MCF 10A (cell line): ENCODE measurements at regions not wholly inside any gene's neighbourhood (a gene's known extent, or its start where the extent isn't known, plus 50 kb on each side); places are given as distances from the start of the nearest gene placed in this dataset.
A peak's percentile ranks its signal among the peaks of the same experiment; 100 is the strongest.
"Not testable (repeated sequence)": the region's sequence is repeated elsewhere in the genome, so short reads cannot be mapped to it uniquely, and the experiment has no call there.

Experiments
- BruUV-seq: library from RNA; stranded (reverse); fragments of 400-500 nt; replicated peaks from 2 replicates; lab custom pipeline; 2021; lab: Mats Ljungman, UMichigan
- CTCF ChIA-PET: fragments of 300-600 bp; sonication (Branson Sonifier 250); formaldehyde crosslinking; extraction: SDS; loops from one replicate; lab custom pipeline; 2021; ENCODE audit warnings: antibody characterized with exemption, inconsistent platforms; lab: Yijun Ruan, JAX
- POLR2A ChIA-PET: fragments of 300-600, 350-650 bp; sonication (Branson Sonifier 250); formaldehyde crosslinking; extraction: SDS; loops from one replicate; lab custom pipeline; 2020; ENCODE audit warnings: antibody characterized with exemption, inconsistent platforms; lab: Yijun Ruan, JAX
- DNase-seq: peaks from one replicate; pipeline ENCODE4 v3.0.0-alpha.2; 2018; ENCODE audit not compliant: unreplicated experiment
- H3K27ac Mint-ChIP-seq: one replicate; pipeline ENCODE4 v1.8.0; 2022; ENCODE audit warnings: mild to moderate bottlenecking, low read depth, mixed read lengths; ENCODE audit not compliant: unreplicated experiment
- H3K27me3 Mint-ChIP-seq: one replicate; pipeline ENCODE4 v1.8.0; 2022; ENCODE audit warnings: mixed read lengths; ENCODE audit not compliant: insufficient read depth, unreplicated experiment
- H3K36me3 Mint-ChIP-seq: one replicate; pipeline ENCODE4 v1.8.0; 2022; ENCODE audit warnings: mild to moderate bottlenecking, moderate library complexity, mixed read lengths; ENCODE audit not compliant: insufficient read depth, unreplicated experiment
- H3K4me1 Mint-ChIP-seq: one replicate; pipeline ENCODE4 v1.8.0; 2022; ENCODE audit warnings: mixed read lengths; ENCODE audit not compliant: insufficient read depth, unreplicated experiment
- H3K4me3 Mint-ChIP-seq: one replicate; pipeline ENCODE4 v1.8.0; 2022; ENCODE audit warnings: mild to moderate bottlenecking, moderate library complexity, mixed read lengths; ENCODE audit not compliant: unreplicated experiment
- H3K9me3 Mint-ChIP-seq: one replicate; pipeline ENCODE4 v1.8.0; 2022; ENCODE audit warnings: mixed read lengths; ENCODE audit not compliant: unreplicated experiment
- intact Hi-C: fragments of 100-400 bp; cut with micrococcal nuclease; formaldehyde crosslinking; loops from 2 replicates; pipeline ENCODE4 v1.14.1; 2022
- TF ChIP-seq, protein P1 (sequence below): fragments of 200-600 bp; IDR thresholded peaks from one replicate; pipeline ENCODE4 v1.8.0; 2022; ENCODE audit warnings: antibody characterized with exemption, mild to moderate bottlenecking; ENCODE audit not compliant: unreplicated experiment

DNA sequence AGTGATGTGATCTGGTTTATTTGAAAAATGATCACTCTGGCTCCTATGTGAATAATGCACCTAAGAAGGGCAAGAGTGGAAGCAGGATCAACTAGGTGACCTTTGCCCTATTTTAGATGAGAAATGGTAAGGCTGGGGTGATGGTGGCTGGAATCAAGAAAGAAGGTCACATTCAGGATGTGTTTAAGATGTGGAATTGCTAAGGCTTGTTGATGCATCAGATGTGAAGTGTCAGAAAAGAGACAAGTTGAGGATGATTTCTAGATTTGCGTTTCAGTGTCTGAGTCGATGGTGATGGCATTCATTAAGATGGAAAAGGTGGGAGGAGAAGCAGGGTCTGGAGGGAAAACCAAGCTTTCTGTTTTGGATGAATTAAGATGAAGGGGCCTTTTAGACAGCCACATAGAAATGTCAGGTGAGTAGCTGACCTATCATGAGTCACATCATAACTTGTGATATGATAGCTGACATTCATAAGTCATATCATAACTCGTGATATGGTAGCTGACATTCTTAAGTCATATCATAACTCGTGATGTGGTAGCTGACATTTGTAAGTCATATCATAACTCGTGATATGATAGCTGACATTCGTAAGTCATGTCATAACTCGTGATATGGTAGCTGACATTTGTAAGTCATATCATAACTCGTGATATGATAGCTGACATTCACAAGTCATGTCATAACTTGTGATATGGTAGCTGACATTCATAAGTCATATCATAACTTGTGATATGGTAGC is 101.2 kb upstream of the SEC11C start:
- DNase-seq = no peak
- H3K36me3 Mint-ChIP-seq = no peaks in the 10 kb centered on the region
- intact Hi-C loops = no loop called here
- ChIA-PET CTCF (interaction anchor here (0.7 to 1.5 kb wide), 4 partner anchors 18 to 257 kb away, joined by 3 to 6 read pairs (median 4); no protein-coding TSS in a partner anchor), POLR2A (interaction anchor here (1.0 kb wide), 1 partner anchor 9 kb away, joined by 3 read pairs; no protein-coding TSS in a partner anchor)
- no peaks in the 10 kb centered on the region for H3K4me1 Mint-ChIP-seq
- no peaks in the 10 kb centered on the region for H3K9me3 Mint-ChIP-seq
- TF ChIP-seq, protein P1, sequence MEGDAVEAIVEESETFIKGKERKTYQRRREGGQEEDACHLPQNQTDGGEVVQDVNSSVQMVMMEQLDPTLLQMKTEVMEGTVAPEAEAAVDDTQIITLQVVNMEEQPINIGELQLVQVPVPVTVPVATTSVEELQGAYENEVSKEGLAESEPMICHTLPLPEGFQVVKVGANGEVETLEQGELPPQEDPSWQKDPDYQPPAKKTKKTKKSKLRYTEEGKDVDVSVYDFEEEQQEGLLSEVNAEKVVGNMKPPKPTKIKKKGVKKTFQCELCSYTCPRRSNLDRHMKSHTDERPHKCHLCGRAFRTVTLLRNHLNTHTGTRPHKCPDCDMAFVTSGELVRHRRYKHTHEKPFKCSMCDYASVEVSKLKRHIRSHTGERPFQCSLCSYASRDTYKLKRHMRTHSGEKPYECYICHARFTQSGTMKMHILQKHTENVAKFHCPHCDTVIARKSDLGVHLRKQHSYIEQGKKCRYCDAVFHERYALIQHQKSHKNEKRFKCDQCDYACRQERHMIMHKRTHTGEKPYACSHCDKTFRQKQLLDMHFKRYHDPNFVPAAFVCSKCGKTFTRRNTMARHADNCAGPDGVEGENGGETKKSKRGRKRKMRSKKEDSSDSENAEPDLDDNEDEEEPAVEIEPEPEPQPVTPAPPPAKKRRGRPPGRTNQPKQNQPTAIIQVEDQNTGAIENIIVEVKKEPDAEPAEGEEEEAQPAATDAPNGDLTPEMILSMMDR = no peak
- no peaks in the 10 kb centered on the region for H3K27me3 Mint-ChIP-seq
- BruUV-seq = no TSS peak
- H3K27ac Mint-ChIP-seq = no peak overlapping the region
- H3K4me3 Mint-ChIP-seq = no peak overlapping the region

DNA sequence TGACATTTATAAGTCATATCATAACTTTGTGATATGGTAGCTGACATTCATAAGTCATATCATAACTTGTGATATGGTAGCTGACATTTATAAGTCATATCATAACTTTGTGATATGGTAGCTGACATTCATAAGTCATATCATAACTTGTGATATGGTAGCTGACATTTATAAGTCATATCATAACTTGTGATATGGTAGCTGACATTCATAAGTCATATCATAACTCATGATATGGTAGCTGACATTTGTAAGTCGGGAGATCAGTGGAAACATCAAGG is 100.7 kb upstream of the SEC11C start:
- H3K9me3 Mint-ChIP-seq, H3K4me3 Mint-ChIP-seq: not testable (repeated sequence)

DNA sequence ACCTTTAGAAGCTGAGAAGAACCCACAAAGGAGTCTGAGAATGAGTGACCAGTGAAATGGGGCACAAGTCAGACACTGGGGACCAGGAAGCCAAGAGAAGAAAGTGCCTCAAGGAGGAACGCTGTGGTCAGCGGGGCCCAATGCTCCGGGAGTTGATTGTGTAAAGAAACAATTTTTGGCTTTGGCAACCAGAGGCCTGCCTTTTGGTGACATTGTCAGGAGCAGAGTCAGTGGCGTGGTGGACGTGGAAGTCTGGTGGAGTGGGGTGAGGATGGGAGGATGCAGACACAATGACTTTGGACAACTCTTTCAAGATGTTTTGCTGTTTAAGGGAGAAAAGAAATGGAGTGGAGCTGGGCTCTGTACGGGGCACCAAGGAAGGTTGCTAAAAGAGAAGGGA is 100.2 kb upstream of the SEC11C start:
- intact Hi-C loops = no loop called here
- Mint-ChIP-seq H3K27me3 (no peaks in the 10 kb centered on the region), H3K4me3 (no peak overlapping the region), H3K36me3 (no peaks in the 10 kb centered on the region), H3K4me1 (no peaks in the 10 kb centered on the region), H3K27ac (no peak overlapping the region), H3K9me3 (no peaks in the 10 kb centered on the region)
- ChIA-PET CTCF (interaction anchor here (0.6 to 1.5 kb wide), 4 partner anchors 18 to 31 kb away, joined by 3 to 6 read pairs (median 3); no protein-coding TSS in a partner anchor), POLR2A (no interaction called here)
- TF ChIP-seq, protein P1 = no peak
- no TSS peak for BruUV-seq
- no peak for DNase-seq

More for the DNA sequence above, 100.7 kb upstream of the SEC11C start:
- H3K27me3 Mint-ChIP-seq, H3K4me1 Mint-ChIP-seq, H3K36me3 Mint-ChIP-seq, intact Hi-C loops, H3K27ac Mint-ChIP-seq, DNase-seq, BruUV-seq: not testable (repeated sequence)
- CTCF ChIA-PET = interaction anchor here (0.7 to 1.5 kb wide), 3 partner anchors 19 to 32 kb away, joined by 3 to 6 read pairs (median 3); no protein-coding TSS in a partner anchor
- POLR2A ChIA-PET = interaction anchor here (1.0 kb wide), 1 partner anchor 9 kb away, joined by 3 read pairs; no protein-coding TSS in a partner anchor

DNA sequence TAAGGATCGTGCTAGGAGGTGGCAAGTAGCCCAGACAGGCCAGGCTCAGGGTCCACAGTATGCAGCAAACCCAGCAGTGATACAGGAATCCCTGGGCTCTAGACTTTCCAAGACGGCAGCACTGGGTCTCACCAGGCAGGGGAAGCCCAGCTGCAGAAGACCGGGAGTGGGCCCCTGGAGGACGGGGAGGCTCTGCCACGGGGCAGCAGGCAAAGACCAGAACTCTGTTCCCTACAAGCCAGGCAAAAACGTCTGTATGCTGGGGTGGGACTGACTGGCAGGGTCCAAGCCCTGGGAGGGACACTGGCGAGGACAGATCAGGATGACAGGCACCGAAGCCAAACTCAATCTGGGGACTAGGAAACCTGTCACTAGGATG is 98.9 kb upstream of the SEC11C start:
- POLR2A ChIA-PET = interaction anchor here (0.7 kb wide), 1 partner anchor 321 kb away, joined by 3 read pairs; no protein-coding TSS in a partner anchor
- no peaks in the 10 kb centered on the region for H3K9me3 Mint-ChIP-seq
- TF ChIP-seq, protein P1 = no peak
- H3K27ac Mint-ChIP-seq = no peak overlapping the region
- CTCF ChIA-PET = no interaction called here
- H3K4me3 Mint-ChIP-seq = no peak overlapping the region
- no peaks in the 10 kb centered on the region for H3K27me3 Mint-ChIP-seq
- DNase-seq = peak; percentile 31
- H3K36me3 Mint-ChIP-seq = peaks cover 4% of the 10 kb centered on the region
- intact Hi-C loops = no loop called here
- no TSS peak for BruUV-seq
- H3K4me1 Mint-ChIP-seq = no peaks in the 10 kb centered on the region
